ENCODE measurements at regions not wholly inside any gene's neighbourhood (a gene's known extent, or its start where the extent isn't known, plus 50 kb on each side); places are given as distances from the start of the nearest gene placed in this dataset.

DNA sequence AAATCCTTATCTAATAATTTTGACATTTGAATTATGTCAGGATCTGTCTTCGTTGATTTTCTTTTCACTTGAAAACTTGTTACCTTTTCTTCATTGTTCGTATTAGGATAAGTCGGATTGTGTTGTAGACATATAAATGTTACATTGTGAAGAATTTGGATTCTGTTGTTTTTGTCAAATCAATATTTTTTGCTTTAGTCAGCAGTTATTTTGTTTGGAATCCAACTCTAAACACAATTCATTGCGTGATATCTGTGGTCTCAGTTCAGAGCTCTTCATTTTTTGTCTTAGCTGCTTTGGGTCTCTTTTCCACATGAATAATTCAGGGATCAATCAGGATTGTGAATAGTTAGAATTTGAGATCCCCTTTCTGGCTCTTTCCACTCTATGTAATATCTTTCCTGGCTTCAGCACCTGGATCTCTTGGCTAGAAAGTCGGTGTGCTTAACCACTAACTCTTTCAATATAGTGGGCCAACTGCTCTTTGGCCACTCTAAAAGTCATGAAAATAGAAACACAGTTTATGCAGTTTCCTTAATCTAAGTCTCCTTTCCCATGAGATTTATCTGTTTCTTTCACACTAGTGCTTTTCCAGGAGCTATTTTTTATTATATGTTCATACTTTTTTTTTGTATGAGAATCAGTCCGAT, 2494.2 kb upstream of the PCDH20 start:
- Mint-ChIP-seq H3K4me1 (ENCODE audit: low read depth in 2 of 2) (no peaks in the 10 kb centered on the region), H3K4me3 (no peak overlapping the region), H3K36me3 (peaks cover 9% of the 10 kb centered on the region), H3K27me3 (no peaks in the 10 kb centered on the region), H3K27ac (no peak overlapping the region), H3K9me3 (peaks cover 14% of the 10 kb centered on the region)
- no peak for DNase-seq (ENCODE audit: low spot score)
- no peak for ATAC-seq

DNA sequence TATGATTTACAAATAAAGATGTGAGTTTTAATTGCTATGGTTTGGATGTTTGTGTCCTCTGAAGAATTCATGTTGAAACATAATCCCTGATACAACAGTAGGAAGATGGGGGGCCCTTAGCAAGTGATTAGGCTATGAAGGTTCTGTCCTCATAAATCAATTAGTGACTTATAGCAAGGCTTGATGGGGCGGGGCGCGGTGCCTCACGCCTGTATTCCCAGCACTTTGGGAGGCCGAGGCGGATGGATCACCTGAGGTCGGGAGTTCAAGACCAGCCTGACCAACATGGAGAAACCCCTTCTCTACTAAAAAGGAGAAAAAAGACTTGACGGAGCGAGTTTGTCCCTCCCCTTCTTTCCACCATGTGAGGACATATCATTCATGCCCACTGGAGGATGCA, 2486.5 kb upstream of the PCDH20 start:
- Mint-ChIP-seq H3K4me1 (ENCODE audit: low read depth in 2 of 2) (no peaks in the 10 kb centered on the region), H3K36me3 (no peaks in the 10 kb centered on the region), H3K27ac (no peak overlapping the region), H3K9me3 (peaks cover 8% of the 10 kb centered on the region), H3K4me3 (no peak overlapping the region), H3K27me3 (no peaks in the 10 kb centered on the region)
- ATAC-seq (no peak), DNase-seq (ENCODE audit: low spot score) (no peak)

DNA sequence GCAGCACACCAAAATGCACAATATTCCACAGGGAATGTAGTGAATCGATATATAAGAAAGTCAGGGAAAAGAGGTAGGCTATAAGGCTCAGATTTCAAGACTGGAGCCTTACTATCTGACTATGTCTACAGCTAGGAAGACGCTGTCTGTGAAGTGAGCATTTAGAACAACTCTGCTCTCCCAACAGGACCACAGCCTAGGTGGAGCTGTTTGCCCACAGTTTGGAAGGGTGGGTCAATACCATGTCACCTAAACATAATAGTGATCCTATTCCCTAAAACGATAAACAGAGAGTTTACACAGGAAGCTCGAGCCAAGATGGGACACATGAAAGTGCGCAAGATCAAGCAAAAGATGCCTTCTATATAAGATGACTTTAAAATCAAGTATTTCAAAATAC, 2486.0 kb upstream of the PCDH20 start:
- H3K4me3 Mint-ChIP-seq = no peak overlapping the region
- no peak overlapping the region for H3K27ac Mint-ChIP-seq
- H3K9me3 Mint-ChIP-seq = peaks cover 6% of the 10 kb centered on the region
- H3K4me1 Mint-ChIP-seq (ENCODE audit: low read depth in 2 of 2) = no peaks in the 10 kb centered on the region
- H3K27me3 Mint-ChIP-seq = no peaks in the 10 kb centered on the region
- H3K36me3 Mint-ChIP-seq = no peaks in the 10 kb centered on the region
- no peak for ATAC-seq
- DNase-seq (ENCODE audit: low spot score) = no peak

DNA sequence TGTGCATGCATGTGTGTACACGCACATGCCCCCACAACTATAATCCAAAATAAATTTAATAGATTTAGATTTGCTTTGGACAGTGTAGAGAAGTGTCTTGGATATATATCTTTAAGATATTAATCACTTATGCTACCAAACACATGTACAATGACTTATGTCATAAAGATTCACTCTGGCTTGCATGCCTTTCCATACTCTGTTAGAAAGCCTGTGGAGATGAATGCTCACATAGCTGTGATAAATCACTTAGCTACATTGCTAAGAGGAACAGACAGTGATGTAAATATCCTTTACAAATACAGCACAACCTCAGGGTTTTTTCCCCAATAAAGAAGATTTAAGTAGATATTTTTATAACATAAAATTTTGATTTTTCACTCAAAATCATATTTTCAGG, 2484.8 kb upstream of the PCDH20 start:
- DNase-seq (ENCODE audit: low spot score) (no peak), ATAC-seq (no peak)
- Mint-ChIP-seq H3K4me3 (no peak overlapping the region), H3K36me3 (peaks cover 3% of the 10 kb centered on the region), H3K27ac (no peak overlapping the region), H3K27me3 (no peaks in the 10 kb centered on the region), H3K4me1 (ENCODE audit: low read depth in 2 of 2) (no peaks in the 10 kb centered on the region), H3K9me3 (peaks cover 6% of the 10 kb centered on the region)

DNA sequence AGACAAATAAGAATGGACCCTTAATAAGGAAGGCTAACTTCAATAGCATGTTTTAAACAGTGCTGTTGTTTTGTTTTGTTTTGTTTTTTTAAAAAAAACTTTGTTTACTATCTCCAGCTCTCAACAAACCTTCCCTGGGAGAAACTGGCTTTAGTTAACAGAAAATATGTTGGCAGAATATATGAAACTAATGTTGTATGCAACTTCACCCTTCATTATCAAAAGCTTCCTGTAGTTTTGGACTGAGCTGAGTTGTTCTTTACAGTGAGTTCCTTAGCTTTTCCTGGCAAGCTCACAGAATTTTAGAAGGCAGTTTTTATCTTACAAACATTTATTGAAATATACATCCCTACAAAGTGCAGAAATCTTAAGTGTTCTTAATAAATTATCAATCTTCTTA, 2480.7 kb upstream of the PCDH20 start:
- Mint-ChIP-seq H3K4me3 (no peak overlapping the region), H3K27ac (no peak overlapping the region), H3K36me3 (peaks cover 5% of the 10 kb centered on the region), H3K27me3 (no peaks in the 10 kb centered on the region), H3K4me1 (ENCODE audit: low read depth in 2 of 2) (no peaks in the 10 kb centered on the region), H3K9me3 (no peaks in the 10 kb centered on the region)
- DNase-seq (ENCODE audit: low spot score) (no peak), ATAC-seq (no peak)

DNA sequence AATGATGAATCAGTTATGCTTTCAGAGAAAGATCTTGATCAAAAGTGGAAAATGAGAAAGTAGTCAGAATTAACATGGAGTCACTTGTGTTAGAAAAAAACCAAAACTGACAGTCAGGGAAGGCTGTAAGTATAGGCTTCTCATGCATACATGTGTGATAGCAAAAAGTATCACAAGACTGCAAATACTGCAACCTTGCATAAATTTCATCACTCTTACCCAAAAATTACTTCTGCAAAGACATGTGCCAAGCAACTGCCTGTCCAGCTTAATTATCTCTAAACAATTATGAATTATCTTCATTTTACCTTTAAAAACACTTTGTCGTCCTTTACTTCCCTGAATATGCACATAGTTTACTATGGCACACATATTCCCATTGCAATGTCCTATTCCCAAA, 2466.4 kb upstream of the PCDH20 start:
- ATAC-seq (no peak), DNase-seq (ENCODE audit: low spot score) (no peak)
- Mint-ChIP-seq H3K4me1 (ENCODE audit: low read depth in 2 of 2) (no peaks in the 10 kb centered on the region), H3K27ac (no peak overlapping the region), H3K4me3 (no peak overlapping the region), H3K36me3 (peaks cover 7% of the 10 kb centered on the region), H3K9me3 (peaks cover 16% of the 10 kb centered on the region), H3K27me3 (no peaks in the 10 kb centered on the region)

DNA sequence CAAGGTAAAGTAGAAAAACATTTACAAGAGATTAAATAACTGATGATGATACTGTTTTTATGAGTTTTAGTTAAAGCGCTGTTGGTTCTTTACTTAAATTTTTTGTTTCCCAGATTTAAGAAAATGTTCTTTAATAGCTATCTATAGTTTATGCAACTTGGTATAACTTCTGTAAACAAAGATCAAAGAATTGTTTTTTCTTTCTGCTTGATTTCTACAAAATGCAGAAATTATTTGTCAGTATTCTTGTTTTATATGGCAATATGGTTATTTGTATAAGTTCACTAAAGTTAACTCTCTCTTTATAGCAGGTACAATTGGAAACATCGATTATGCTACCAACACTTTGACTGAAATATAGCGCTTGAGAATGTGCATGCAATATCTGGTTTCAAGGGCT, 2465.1 kb upstream of the PCDH20 start:
- Mint-ChIP-seq H3K4me1 (ENCODE audit: low read depth in 2 of 2) (no peaks in the 10 kb centered on the region), H3K9me3 (peaks cover 18% of the 10 kb centered on the region), H3K36me3 (peaks cover 12% of the 10 kb centered on the region), H3K27ac (no peak overlapping the region), H3K27me3 (no peaks in the 10 kb centered on the region), H3K4me3 (no peak overlapping the region)
- ATAC-seq (no peak), DNase-seq (ENCODE audit: low spot score) (no peak)

DNA sequence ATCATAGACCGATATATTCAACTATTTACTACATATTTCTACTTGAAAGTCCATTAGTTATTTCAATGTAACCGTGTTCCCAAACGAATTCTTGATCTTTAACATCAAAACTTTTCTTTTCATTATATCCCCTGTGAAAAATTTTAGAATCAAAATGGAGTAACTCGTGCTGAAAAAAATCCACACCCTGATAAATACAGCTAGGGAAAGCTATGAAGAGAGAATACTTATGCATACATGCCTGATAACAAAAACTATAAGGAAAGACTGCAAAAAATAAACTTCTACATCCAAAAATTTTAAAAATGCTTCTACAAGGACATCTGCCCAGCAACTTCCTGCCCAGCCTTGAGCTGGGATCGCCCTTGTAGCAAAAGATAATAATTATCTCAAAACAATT, 2458.3 kb upstream of the PCDH20 start:
- Mint-ChIP-seq H3K27ac (no peak overlapping the region), H3K9me3 (peaks cover 17% of the 10 kb centered on the region), H3K4me3 (no peak overlapping the region), H3K4me1 (ENCODE audit: low read depth in 2 of 2) (no peaks in the 10 kb centered on the region), H3K36me3 (peaks cover 10% of the 10 kb centered on the region), H3K27me3 (no peaks in the 10 kb centered on the region)
- no peak for DNase-seq (ENCODE audit: low spot score)
- no peak for ATAC-seq

DNA sequence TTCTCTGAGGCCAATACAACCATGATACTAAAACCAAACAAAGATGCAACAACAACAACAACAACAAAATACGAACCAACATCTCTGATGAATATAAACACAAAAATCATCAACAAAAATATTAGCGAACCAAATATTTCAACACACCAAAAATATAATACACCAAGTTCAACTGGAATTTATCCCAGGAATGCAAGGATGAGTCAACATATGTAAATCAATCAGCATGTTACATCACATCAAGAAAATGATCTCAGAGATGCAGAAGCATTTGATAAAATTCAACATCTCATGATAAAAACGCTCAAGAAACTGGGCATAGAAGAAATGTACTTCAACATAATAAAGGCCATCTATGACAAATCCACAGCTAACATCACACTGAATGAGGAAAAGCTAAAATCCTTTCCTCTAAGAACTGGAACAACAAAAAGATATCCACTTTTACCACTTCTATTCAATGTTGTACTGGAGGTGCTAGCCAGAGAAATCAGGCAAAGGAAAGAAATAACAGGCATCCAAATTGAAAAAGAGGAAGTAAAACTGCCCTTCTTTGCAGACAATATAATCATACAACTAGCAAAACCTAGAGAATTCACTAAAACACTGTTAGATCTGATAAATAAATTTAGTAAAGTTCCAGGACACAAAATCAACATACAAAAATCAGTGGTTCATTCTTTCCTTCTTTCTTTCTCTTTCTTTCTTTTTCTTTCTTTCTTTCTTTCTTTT, 2448.7 kb upstream of the PCDH20 start:
- Mint-ChIP-seq H3K27me3 (no peaks in the 10 kb centered on the region), H3K36me3 (peaks cover 9% of the 10 kb centered on the region), H3K4me3 (no peak overlapping the region), H3K9me3 (peaks cover 43% of the 10 kb centered on the region), H3K27ac (no peak overlapping the region), H3K4me1 (ENCODE audit: low read depth in 2 of 2) (no peaks in the 10 kb centered on the region)
- DNase-seq (ENCODE audit: low spot score) (no peak), ATAC-seq (no peak)

DNA sequence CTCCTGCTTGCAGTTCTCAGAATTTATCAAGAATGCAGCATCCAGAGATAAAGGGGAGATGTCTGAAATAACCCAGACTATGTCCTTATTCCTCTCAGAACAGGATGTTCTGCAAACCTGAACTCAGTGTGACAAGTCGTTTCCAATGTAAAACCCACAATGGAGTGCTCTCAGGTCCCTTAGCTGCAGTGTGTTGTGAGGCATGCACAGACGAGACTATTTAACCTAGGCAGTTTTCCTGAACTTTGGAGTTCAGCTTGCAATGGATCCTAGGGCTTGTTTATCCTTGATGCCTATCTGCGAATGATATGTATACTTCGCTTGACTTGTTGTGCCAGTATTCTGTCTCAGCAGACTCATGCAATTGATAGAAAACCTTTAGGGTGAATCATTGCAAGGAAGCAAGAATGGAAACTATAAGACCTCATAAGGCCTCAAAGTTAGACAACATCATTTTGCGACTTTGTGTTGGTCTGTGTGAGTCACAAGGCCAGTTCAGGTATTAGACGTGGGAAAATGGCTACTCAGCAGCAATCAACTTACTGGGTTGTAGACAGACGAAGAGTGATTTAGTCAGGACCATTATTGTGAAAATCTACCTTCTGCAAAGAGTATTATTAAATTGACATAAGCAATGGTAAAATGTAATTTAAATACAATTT, 2439.9 kb upstream of the PCDH20 start:
- no peaks in the 10 kb centered on the region for H3K9me3 Mint-ChIP-seq
- no peaks in the 10 kb centered on the region for H3K27me3 Mint-ChIP-seq
- no peaks in the 10 kb centered on the region for H3K4me1 Mint-ChIP-seq (ENCODE audit: low read depth in 2 of 2)
- DNase-seq (ENCODE audit: low spot score) (no peak), ATAC-seq (no peak)
- no peaks in the 10 kb centered on the region for H3K36me3 Mint-ChIP-seq
- no peak overlapping the region for H3K27ac Mint-ChIP-seq
- H3K4me3 Mint-ChIP-seq = no peak overlapping the region

DNA sequence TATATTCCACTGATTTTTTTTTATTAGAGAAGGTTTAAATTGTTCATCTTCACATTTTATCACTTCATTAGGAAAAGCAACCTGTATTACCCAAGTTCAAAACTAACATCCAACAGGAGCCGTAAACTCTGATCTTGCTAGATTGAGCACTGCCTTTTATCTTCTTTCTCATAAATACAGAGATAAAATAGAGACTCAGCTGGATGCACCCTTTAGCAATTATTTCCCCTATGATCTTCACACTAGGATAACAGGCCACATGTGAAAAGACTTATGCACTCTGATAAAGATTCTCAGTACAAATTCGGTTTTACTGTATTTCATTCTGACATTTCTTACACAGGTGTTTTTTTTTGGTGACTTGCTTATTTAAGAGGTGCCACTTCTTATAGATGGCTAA, 2438.2 kb upstream of the PCDH20 start:
- Mint-ChIP-seq H3K4me3 (no peak overlapping the region), H3K9me3 (no peaks in the 10 kb centered on the region), H3K27me3 (no peaks in the 10 kb centered on the region), H3K36me3 (no peaks in the 10 kb centered on the region), H3K4me1 (ENCODE audit: low read depth in 2 of 2) (no peaks in the 10 kb centered on the region), H3K27ac (no peak overlapping the region)
- DNase-seq (ENCODE audit: low spot score) = no peak
- ATAC-seq = no peak

DNA sequence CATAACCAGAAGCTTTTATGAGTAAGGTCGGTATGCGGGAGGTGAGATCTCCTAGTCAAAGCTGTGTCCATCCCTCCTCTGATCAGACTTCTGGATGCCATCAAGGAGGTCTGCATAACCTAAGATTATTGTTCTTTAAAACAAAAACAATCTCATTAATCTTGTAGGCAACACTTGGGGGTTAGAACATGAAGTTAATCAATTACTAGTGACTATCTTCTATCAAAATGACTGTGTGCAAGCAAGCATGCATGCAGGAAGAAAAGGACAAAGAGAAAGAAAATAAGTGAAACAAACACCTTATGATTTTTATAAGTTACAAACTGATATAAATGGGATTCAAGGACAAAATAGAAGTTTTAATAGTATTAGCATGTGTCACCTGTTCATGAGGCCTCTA, 2435.9 kb upstream of the PCDH20 start:
- Mint-ChIP-seq H3K27me3 (no peaks in the 10 kb centered on the region), H3K4me1 (ENCODE audit: low read depth in 2 of 2) (no peaks in the 10 kb centered on the region)
- no peak for DNase-seq (ENCODE audit: low spot score)

DNA sequence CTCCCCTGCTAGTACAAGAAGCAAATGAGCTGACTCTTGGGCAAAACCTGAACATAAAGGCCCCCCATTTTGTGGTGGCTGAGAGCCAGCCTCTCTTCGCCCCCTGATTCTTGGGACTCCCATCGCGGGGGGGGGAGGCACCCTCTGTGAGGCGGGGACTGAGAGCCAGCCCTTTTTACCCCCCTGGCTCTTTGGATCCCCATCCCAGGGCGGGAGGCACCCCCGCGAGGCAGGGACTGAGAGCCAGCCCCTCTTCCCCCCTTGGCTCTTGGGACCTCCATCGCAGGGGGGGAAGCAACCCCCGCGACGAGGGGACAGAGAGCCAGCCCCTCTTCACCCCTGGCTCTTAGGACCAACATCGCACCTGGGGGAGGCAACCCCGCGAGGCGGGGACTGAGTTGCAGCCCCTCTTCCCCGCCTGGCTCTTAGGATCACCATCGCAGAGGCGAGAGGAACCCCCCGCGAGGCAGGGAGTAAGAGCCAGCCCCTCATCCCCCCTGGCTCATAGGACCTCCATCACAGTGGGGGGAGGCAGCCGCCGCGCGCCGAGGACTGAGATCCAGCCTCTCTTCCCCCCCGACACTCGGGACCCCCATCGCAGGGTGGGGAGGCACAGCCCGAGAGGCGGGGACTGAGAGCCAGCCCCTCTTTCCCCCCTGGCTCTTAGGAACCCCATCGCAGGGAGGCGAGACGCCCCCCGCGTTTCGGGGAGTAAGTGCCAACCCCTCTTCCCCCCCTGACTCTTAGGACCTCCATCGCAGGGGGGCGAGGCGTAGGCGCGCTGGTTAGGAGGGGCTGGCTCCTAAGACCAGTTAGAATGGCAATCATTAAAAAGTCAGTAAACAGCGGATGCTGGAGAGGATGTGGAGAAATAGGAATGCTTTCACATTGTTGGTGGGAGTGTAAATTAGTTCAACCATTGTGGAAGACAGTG, 2428.4 kb upstream of the PCDH20 start:
- H3K27me3 Mint-ChIP-seq = no peaks in the 10 kb centered on the region
- no peak overlapping the region for H3K27ac Mint-ChIP-seq
- H3K4me3 Mint-ChIP-seq = no peak overlapping the region
- H3K36me3 Mint-ChIP-seq = no peaks in the 10 kb centered on the region
- ATAC-seq (no peak), DNase-seq (ENCODE audit: low spot score) (no peak)
- H3K4me1 Mint-ChIP-seq (ENCODE audit: low read depth in 2 of 2) = no peaks in the 10 kb centered on the region
- peaks cover 8% of the 10 kb centered on the region for H3K9me3 Mint-ChIP-seq

More for the DNA sequence above, 2435.9 kb upstream of the PCDH20 start:
- H3K9me3 Mint-ChIP-seq = peaks cover 6% of the 10 kb centered on the region
- no peaks in the 10 kb centered on the region for H3K36me3 Mint-ChIP-seq
- no peak for ATAC-seq
- no peak overlapping the region for H3K27ac Mint-ChIP-seq
- H3K4me3 Mint-ChIP-seq = no peak overlapping the region

DNA sequence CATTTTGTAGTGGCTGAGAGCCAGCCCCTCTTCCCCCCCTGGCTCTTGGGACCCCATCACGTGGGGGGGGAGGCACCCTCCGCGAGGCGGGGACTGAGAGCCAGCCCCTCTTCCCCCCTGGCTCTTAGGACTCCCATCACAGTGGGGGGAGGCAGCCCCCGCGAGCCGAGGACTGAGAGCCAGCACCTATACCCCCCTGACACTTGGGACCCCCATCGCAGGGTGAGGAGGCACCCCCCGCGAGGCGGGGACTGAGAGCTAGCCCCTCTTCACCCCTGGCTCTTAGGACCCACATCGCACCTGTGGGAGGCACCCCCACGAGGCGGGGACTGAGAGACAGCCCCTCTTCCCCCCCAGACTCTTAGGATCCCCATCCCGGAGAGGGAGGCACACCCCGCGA, 2426.5 kb upstream of the PCDH20 start:
- DNase-seq (ENCODE audit: low spot score) (no peak), ATAC-seq (no peak)
- Mint-ChIP-seq H3K9me3 (peaks cover 8% of the 10 kb centered on the region), H3K27me3 (no peaks in the 10 kb centered on the region), H3K4me3 (no peak overlapping the region), H3K27ac (no peak overlapping the region), H3K36me3 (no peaks in the 10 kb centered on the region), H3K4me1 (ENCODE audit: low read depth in 2 of 2) (no peaks in the 10 kb centered on the region)

All from natural killer cell treated with Interleukin-12 subunit alpha and Interleukin-12 subunit beta and Interleukin-15 and Interleukin-18, amount 100 ng/mL, for 72 hours (primary cell).